ENCODE measurements at regions not wholly inside any gene's neighbourhood (a gene's known extent, or its start where the extent isn't known, plus 50 kb on each side); places are given as distances from the start of the nearest gene placed in this dataset.

GRCh38 chr20:21014528-21014927 is 91.6 kb downstream of the LINC00237 start:
- TF ChIP-seq USF2 (IDR thresholded peaks at IDR 0.05; ENCODE audit: low read depth, low read length) = no peak
- no peak for TF ChIP-seq USF2 (CRISPR knock-in tag; IDR thresholded peaks at IDR 0.05; ENCODE audit: borderline replicate concordance)
- no peak for TF ChIP-seq ZSCAN20 (CRISPR knock-in tag; IDR thresholded peaks at IDR 0.05; ENCODE audit: borderline replicate concordance)
- TF ChIP-seq HDAC6 (IDR thresholded peaks at IDR 0.05; ENCODE audit: low read depth, low read length) = no peak
- TF ChIP-seq TFE3 (CRISPR knock-in tag; IDR thresholded peaks at IDR 0.05) = no peak
- TF ChIP-seq CTCF (CRISPR knock-in tag; IDR thresholded peaks at IDR 0.05) = no peak
- no peak for TF ChIP-seq MYC (CRISPR knock-in tag; IDR thresholded peaks at IDR 0.05; ENCODE audit: borderline replicate concordance)
- TF ChIP-seq SP4 (CRISPR knock-in tag; IDR thresholded peaks at IDR 0.05) = no peak
- TF ChIP-seq TERF1 (CRISPR knock-in tag; IDR thresholded peaks at IDR 0.05) = no peak
